Urinary bladder (tissue), 3 donors: ENCODE measurements at regions not wholly inside any gene's neighbourhood (a gene's known extent, or its start where the extent isn't known, plus 50 kb on each side); places are given as distances from the start of the nearest gene placed in this dataset.

Source experiments
- DNase-seq: peaks from one replicate; pipeline ENCODE4 v3.0.0-alpha.2; 2015; ENCODE audit errors: extremely low spot score
- H3K27ac ChIP-seq: one replicate; pipeline ENCODE4 v1.5.1; 2013; ENCODE audit warnings: low read depth, mild to moderate bottlenecking, moderate library complexity
- H3K36me3 ChIP-seq: one replicate; pipeline ENCODE4 v1.6.1; 2013; ENCODE audit warnings: mild to moderate bottlenecking, moderate library complexity; ENCODE audit not compliant: insufficient read depth
- H3K4me1 ChIP-seq: one replicate; pipeline ENCODE4 v1.6.1; 2013; ENCODE audit warnings: mild to moderate bottlenecking, moderate library complexity; ENCODE audit not compliant: insufficient read depth
- H3K4me3 ChIP-seq: one replicate; pipeline ENCODE4 v1.5.1; 2013; ENCODE audit warnings: low read depth, low read length
- WGBS: extraction: QIAGEN DNeasy Blood & Tissue Kit; methylation state at CpG from one replicate; pipeline ENCODE4 v1.1.7; 2013; 5-methylcytosine and 5-hydroxymethylcytosine counted together
- donor health status: healthy with polysubstance abuse.
- donor health status: healthy.

- 91% methylated on average over 30 of the region's 30 CpGs for WGBS
- no peak overlapping the region for H3K4me3 ChIP-seq
- no peaks in the 10 kb centered on the region for H3K4me1 ChIP-seq
- no peak overlapping the region for H3K27ac ChIP-seq
- no peaks in the 10 kb centered on the region for H3K36me3 ChIP-seq
- DNase-seq = no peak
These were observed 139.2 kb downstream of the KIF26A start for GRCh38 chr14:104277416-104278213.

- Histone ChIP-seq H3K4me1 (no peaks in the 10 kb centered on the region), H3K36me3 (no peaks in the 10 kb centered on the region), H3K4me3 (no peak overlapping the region), H3K27ac (no peak overlapping the region)
- WGBS = 88% methylated on average over 4 of the region's 4 CpGs
- no peak for DNase-seq
These were observed 139.8 kb downstream of the KIF26A start for GRCh38 chr14:104278214-104278534.

- no peak overlapping the region for H3K4me3 ChIP-seq
- H3K36me3 ChIP-seq = no peaks in the 10 kb centered on the region
- WGBS = 94% methylated on average over 32 of the region's 32 CpGs
- H3K4me1 ChIP-seq = no peaks in the 10 kb centered on the region
- H3K27ac ChIP-seq = no peak overlapping the region
- no peak for DNase-seq
These were observed 141.9 kb downstream of the KIF26A start for GRCh38 chr14:104280085-104280901.

GRCh38 chr14:104280902-104281767 lies 142.7 kb downstream of the KIF26A start:
- no peak for DNase-seq
- no peak overlapping the region for H3K4me3 ChIP-seq
- WGBS = 86% methylated on average over 24 of the region's 24 CpGs

GRCh38 chr14:104281768-104282301 lies 143.4 kb downstream of the KIF26A start:
- Histone ChIP-seq H3K4me3 (no peak overlapping the region), H3K27ac (no peak overlapping the region), H3K36me3 (no peaks in the 10 kb centered on the region), H3K4me1 (no peaks in the 10 kb centered on the region)
- no peak for DNase-seq
- WGBS = 93% methylated on average over 11 of the region's 11 CpGs

More at GRCh38 chr14:104280902-104281767, 142.7 kb downstream of the KIF26A start:
- no peak overlapping the region for H3K27ac ChIP-seq
- no peaks in the 10 kb centered on the region for H3K4me1 ChIP-seq
- no peaks in the 10 kb centered on the region for H3K36me3 ChIP-seq

- WGBS = 61% methylated on average over 26 of the region's 26 CpGs
- Histone ChIP-seq H3K27ac (no peak overlapping the region), H3K4me3 (no peak overlapping the region), H3K36me3 (no peaks in the 10 kb centered on the region), H3K4me1 (no peaks in the 10 kb centered on the region)
- no peak for DNase-seq
These were observed 144.2 kb downstream of the KIF26A start for GRCh38 chr14:104282332-104283196.

- Histone ChIP-seq H3K4me1 (no peaks in the 10 kb centered on the region), H3K36me3 (no peaks in the 10 kb centered on the region), H3K4me3 (no peak overlapping the region), H3K27ac (no peak overlapping the region)
- WGBS = 62% methylated on average over 25 of the region's 25 CpGs
- DNase-seq = no peak
These were observed 145.1 kb downstream of the KIF26A start for GRCh38 chr14:104283197-104284106.

- 75% methylated on average over 9 of the region's 9 CpGs for WGBS
- H3K4me1 ChIP-seq = no peaks in the 10 kb centered on the region
- no peak overlapping the region for H3K4me3 ChIP-seq
- no peaks in the 10 kb centered on the region for H3K36me3 ChIP-seq
- no peak overlapping the region for H3K27ac ChIP-seq
- no peak for DNase-seq
These were observed 145.8 kb downstream of the KIF26A start for GRCh38 chr14:104284107-104284592.

GRCh38 chr14:104284636-104285507 lies 146.5 kb downstream of the KIF26A start:
- no peak overlapping the region for H3K4me3 ChIP-seq
- DNase-seq = no peak
- 84% methylated on average over 29 of the region's 29 CpGs for WGBS
- H3K4me1 ChIP-seq = no peaks in the 10 kb centered on the region
- no peaks in the 10 kb centered on the region for H3K36me3 ChIP-seq
- H3K27ac ChIP-seq = no peak overlapping the region

GRCh38 chr14:104285508-104285840 lies 147.1 kb downstream of the KIF26A start:
- no peak for DNase-seq

GRCh38 chr14:104286086-104286485 lies 147.7 kb downstream of the KIF26A start:
- Histone ChIP-seq H3K4me3 (no peak overlapping the region), H3K27ac (no peak overlapping the region), H3K36me3 (no peaks in the 10 kb centered on the region), H3K4me1 (no peaks in the 10 kb centered on the region)
- no peak for DNase-seq
- 81% methylated on average over 11 of the region's 11 CpGs for WGBS

More at GRCh38 chr14:104285508-104285840, 147.1 kb downstream of the KIF26A start:
- Histone ChIP-seq H3K27ac (no peak overlapping the region), H3K4me3 (no peak overlapping the region), H3K36me3 (no peaks in the 10 kb centered on the region), H3K4me1 (no peaks in the 10 kb centered on the region)
- 75% methylated on average over 7 of the region's 7 CpGs for WGBS
